Ovary (tissue), 7 donors: ENCODE measurements at regions not wholly inside any gene's neighbourhood (a gene's known extent, or its start where the extent isn't known, plus 50 kb on each side); places are given as distances from the start of the nearest gene placed in this dataset.

Source experiments
- DNase-seq, 5 donors: peaks; one replicate each; pipeline ENCODE4 v3.0.0-alpha.2; 2019 to 2020
- H3K27ac ChIP-seq, 2 donors: fragments of 200-600 bp; one replicate each; pipeline versions ENCODE4 v1.5.1 to v1.8.0; 2019 to 2022
- H3K27me3 ChIP-seq: fragments of 200-600 bp; one replicate; pipeline ENCODE4 v1.8.0; 2022
- H3K36me3 ChIP-seq: fragments of 200-600 bp; sonication (generic); one replicate; pipeline ENCODE4 v1.5.1; 2019
- H3K4me1 ChIP-seq: one replicate; pipeline ENCODE4 v1.8.1; 2013; ENCODE audit warnings: mild to moderate bottlenecking, moderate library complexity; ENCODE audit not compliant: insufficient read depth
- H3K4me3 ChIP-seq: fragments of 200-600 bp; sonication (generic); one replicate; pipeline ENCODE4 v1.5.1; 2017
- H3K9me3 ChIP-seq, 2 donors: fragments of 200-600 bp in 1 of 2; sonication (generic) in 1 of 2; one replicate each; pipeline versions ENCODE4 v1.5.1 to v1.8.1; 2013 to 2019; ENCODE audit warnings: mild to moderate bottlenecking in 1 of 2, moderate library complexity in 1 of 2
- EP300 ChIP-seq: sonication (generic); formaldehyde crosslinking; IDR thresholded peaks from one replicate; pipeline ENCODE4 v1.6.1; 2017; ENCODE audit warnings: antibody characterized with exemption
- POLR2A ChIP-seq: fragments of 450-650 bp; IDR thresholded peaks from one replicate; pipeline ENCODE4 v1.6.1; 2017; ENCODE audit warnings: antibody characterized with exemption, mild to moderate bottlenecking, moderate library complexity
- WGBS, 3 donors: extraction: QIAGEN DNeasy Blood & Tissue Kit in 1 of 3; methylation state at CpG; one replicate each; pipeline versions ENCODE4 v1.1.5 to v1.1.7; 2013 to 2017; 5-methylcytosine and 5-hydroxymethylcytosine counted together
- intact Hi-C, 4 donors: fragments of 100-400 bp; cut with DNase I; formaldehyde crosslinking; loops; one replicate each; pipeline versions ENCODE4 v1.11.0 to v1.15.1; 2022 to 2023
- TF ChIP-seq, protein P1 (sequence below), 3 donors: fragments of 450-650 bp in 2 of 3; fragments of 200-600 bp in 1 of 3; IDR thresholded peaks; one replicate each; pipeline versions ENCODE4 v1.5.1 to v1.8.0; 2016 to 2022; ENCODE audit warnings: antibody characterized with exemption in 3 of 3, mild to moderate bottlenecking in 1 of 3
- donor health status: DM: no; HTN: no; CAD: no; lungs with moderate emphysema.
- donor health status: DM: no; HTN: no; CAD: no.
- donor health status: Bipolar disorder and iron deficiency.
- donor health status: DM: no; HTN: no; CAD: no.
- donor health status: DM: yes; HTN: yes; CAD: no.

GRCh38 chr5:61228691-61229280 lies 66.5 kb upstream of the SMIM15 start:
- no peak overlapping the region for H3K27ac ChIP-seq
- no peak overlapping the region for H3K4me3 ChIP-seq
- no peaks in the 10 kb centered on the region for H3K9me3 ChIP-seq
- H3K36me3 ChIP-seq, result no peaks in the 10 kb centered on the region
- peaks cover 3% of the 10 kb centered on the region for H3K4me1 ChIP-seq
- 67 to 71% (median 69%) methylated on average over 12 of the region's 12 CpGs for WGBS, 3 donors
- H3K27me3 ChIP-seq, result no peaks in the 10 kb centered on the region
- no peak for DNase-seq
- intact Hi-C loops, result no loop called here
- TF ChIP-seq POLR2A, result no peak
- TF ChIP-seq EP300, result no peak
- TF ChIP-seq, protein P1, sequence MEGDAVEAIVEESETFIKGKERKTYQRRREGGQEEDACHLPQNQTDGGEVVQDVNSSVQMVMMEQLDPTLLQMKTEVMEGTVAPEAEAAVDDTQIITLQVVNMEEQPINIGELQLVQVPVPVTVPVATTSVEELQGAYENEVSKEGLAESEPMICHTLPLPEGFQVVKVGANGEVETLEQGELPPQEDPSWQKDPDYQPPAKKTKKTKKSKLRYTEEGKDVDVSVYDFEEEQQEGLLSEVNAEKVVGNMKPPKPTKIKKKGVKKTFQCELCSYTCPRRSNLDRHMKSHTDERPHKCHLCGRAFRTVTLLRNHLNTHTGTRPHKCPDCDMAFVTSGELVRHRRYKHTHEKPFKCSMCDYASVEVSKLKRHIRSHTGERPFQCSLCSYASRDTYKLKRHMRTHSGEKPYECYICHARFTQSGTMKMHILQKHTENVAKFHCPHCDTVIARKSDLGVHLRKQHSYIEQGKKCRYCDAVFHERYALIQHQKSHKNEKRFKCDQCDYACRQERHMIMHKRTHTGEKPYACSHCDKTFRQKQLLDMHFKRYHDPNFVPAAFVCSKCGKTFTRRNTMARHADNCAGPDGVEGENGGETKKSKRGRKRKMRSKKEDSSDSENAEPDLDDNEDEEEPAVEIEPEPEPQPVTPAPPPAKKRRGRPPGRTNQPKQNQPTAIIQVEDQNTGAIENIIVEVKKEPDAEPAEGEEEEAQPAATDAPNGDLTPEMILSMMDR (IDR thresholded peaks at IDR 0.05), result no peak

GRCh38 chr5:61229416-61229815 lies 67.1 kb upstream of the SMIM15 start:
- H3K9me3 ChIP-seq, result no peaks in the 10 kb centered on the region
- TF ChIP-seq, protein P1 (IDR thresholded peaks at IDR 0.05), result no peak
- TF ChIP-seq POLR2A (no peak), EP300 (no peak)
- peaks cover 3% of the 10 kb centered on the region for H3K4me1 ChIP-seq
- no peak for DNase-seq
- no peak overlapping the region for H3K27ac ChIP-seq
- WGBS, 3 donors, result 49 to 59% (median 50%) methylated on average over 6 of the region's 6 CpGs
- no peak overlapping the region for H3K4me3 ChIP-seq
- intact Hi-C loops, result no loop called here
- no peaks in the 10 kb centered on the region for H3K36me3 ChIP-seq
- H3K27me3 ChIP-seq, result no peaks in the 10 kb centered on the region

- Histone ChIP-seq H3K36me3 (no peaks in the 10 kb centered on the region), H3K4me3 (no peak overlapping the region), H3K4me1 (peaks cover 3% of the 10 kb centered on the region), H3K27me3 (no peaks in the 10 kb centered on the region), H3K27ac (no peak overlapping the region), H3K9me3 (no peaks in the 10 kb centered on the region)
- intact Hi-C loops, result no loop called here
- no peak for DNase-seq
- 88 to 93% (median 89%) methylated on average over 3 of the region's 3 CpGs for WGBS, 3 donors
- TF ChIP-seq POLR2A (no peak), EP300 (no peak)
- TF ChIP-seq, protein P1 (IDR thresholded peaks at IDR 0.05), result no peak
These were observed 68.2 kb upstream of the SMIM15 start for GRCh38 chr5:61230492-61230891.

DNA sequence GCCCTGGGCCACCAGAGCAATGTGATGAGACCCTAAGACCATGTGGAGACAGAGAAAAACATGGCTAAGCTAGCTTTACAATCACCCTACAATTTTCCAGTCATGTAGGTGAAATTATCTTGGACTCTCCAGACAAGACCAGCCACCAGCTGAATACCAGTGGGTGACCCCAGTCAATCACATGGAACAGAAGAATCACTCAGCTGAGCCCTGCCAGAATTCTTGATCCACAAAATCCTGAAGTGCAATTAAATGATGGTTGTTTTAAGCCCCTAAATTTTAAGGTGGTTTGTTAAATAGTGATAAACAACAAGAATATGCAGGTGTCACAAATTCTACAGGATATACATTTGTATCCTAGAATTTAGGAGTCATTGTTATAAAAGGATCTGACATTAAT lies 69.5 kb upstream of the SMIM15 start:
- H3K4me1 ChIP-seq, result peaks cover 3% of the 10 kb centered on the region
- no peak overlapping the region for H3K4me3 ChIP-seq
- intact Hi-C loops, result no loop called here
- no peaks in the 10 kb centered on the region for H3K27me3 ChIP-seq
- H3K27ac ChIP-seq, result no peak overlapping the region
- H3K36me3 ChIP-seq, result no peaks in the 10 kb centered on the region
- TF ChIP-seq POLR2A, result no peak
- no peak for DNase-seq
- no peaks in the 10 kb centered on the region for H3K9me3 ChIP-seq

DNA sequence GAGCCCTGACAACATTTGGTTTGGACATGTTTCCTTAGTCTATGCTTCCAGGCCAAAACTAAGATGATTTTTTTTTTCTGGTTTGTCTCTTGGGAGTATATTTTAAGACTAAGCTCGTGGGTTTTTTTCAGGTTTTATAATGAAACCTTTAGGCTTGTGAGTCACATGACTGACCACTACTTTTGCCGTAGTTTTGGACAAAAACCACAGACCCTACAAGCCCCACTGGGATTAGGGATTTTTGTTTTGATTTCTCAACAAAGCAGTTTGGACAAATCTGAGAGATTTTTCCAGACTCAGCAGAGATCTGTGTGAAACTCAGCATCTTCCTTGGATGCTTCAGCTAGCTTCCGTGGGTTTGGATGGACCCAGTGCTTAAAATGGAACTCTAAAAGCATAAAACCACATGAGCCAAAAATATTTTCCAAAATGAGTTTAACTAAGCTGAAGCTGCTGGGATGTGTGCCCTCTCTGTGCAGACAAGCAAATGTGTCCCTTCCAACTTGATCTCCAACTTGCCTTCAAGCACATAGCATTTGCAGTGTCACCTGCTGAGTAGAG lies 70.3 kb upstream of the SMIM15 start:
- no peak overlapping the region for H3K27ac ChIP-seq
- H3K9me3 ChIP-seq, result no peaks in the 10 kb centered on the region
- 41 to 61% (median 55%) methylated on average over 3 of the region's 3 CpGs for WGBS, 3 donors
- no peaks in the 10 kb centered on the region for H3K36me3 ChIP-seq
- TF ChIP-seq POLR2A (no peak), EP300 (no peak)
- TF ChIP-seq, protein P1 (IDR thresholded peaks at IDR 0.05), result no peak
- intact Hi-C loops, result no loop called here
- DNase-seq, result no peak
- H3K4me3 ChIP-seq, result no peak overlapping the region
- no peaks in the 10 kb centered on the region for H3K27me3 ChIP-seq
- peaks cover 3% of the 10 kb centered on the region for H3K4me1 ChIP-seq
